ENCODE measurements at regions not wholly inside any gene's neighbourhood (a gene's known extent, or its start where the extent isn't known, plus 50 kb on each side); places are given as distances from the start of the nearest gene placed in this dataset.

DNA sequence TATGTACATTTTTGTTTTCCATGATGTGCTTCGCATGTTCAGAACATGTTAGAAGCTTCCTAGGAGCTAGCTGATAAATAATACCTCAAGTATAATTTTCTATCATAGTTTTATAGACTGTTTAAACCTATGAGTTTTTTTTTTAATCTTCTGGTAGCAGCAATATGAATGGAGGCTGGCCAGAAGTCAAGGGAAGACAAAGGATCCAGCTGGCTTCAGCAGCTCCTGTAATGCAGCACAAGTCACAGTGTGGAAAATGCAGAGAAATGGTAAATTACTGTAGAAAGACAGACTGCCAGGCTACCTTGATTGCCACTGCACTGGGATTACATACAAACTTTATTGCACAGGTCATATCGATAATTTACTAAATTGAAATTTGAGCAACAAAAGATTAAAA is 537.9 kb downstream of the IQCM start:
- H3K9me2 ChIP-seq (replicated peaks; ENCODE audit: low read length) = no peaks in the 10 kb centered on the region
- no peak for ATAC-seq
- TF ChIP-seq, protein P1, sequence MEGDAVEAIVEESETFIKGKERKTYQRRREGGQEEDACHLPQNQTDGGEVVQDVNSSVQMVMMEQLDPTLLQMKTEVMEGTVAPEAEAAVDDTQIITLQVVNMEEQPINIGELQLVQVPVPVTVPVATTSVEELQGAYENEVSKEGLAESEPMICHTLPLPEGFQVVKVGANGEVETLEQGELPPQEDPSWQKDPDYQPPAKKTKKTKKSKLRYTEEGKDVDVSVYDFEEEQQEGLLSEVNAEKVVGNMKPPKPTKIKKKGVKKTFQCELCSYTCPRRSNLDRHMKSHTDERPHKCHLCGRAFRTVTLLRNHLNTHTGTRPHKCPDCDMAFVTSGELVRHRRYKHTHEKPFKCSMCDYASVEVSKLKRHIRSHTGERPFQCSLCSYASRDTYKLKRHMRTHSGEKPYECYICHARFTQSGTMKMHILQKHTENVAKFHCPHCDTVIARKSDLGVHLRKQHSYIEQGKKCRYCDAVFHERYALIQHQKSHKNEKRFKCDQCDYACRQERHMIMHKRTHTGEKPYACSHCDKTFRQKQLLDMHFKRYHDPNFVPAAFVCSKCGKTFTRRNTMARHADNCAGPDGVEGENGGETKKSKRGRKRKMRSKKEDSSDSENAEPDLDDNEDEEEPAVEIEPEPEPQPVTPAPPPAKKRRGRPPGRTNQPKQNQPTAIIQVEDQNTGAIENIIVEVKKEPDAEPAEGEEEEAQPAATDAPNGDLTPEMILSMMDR (conservative IDR thresholded peaks at IDR 0.05; ENCODE audit: low read depth, low read length) = no peak
- no peak for TF ChIP-seq EZH2phosphoT487 (IDR thresholded peaks at IDR 0.05; ENCODE audit: borderline replicate concordance, low read length)
- TF ChIP-seq EZH2 (IDR thresholded peaks at IDR 0.05; ENCODE audit: low read length, unreplicated experiment) = no peak
- BruUV-seq (replicated peaks) = no TSS peak
- no peak for DNase-seq
- intact Hi-C loops (cut with micrococcal nuclease) = no loop called here
- H3K79me2 ChIP-seq (ENCODE audit: low read length) = no peaks in the 10 kb centered on the region
- CTCF ChIA-PET = no interaction called here
- no peak overlapping the region for H2AFZ ChIP-seq (ENCODE audit: low read length)
- H3K36me3 ChIP-seq (ENCODE audit: low read depth, low read length) = no peaks in the 10 kb centered on the region
- no peak overlapping the region for H3K4me3 ChIP-seq (ENCODE audit: low read length)
- H3K27ac ChIP-seq (ENCODE audit: low read length) = no peak overlapping the region
- H3K27me3 ChIP-seq (ENCODE audit: low read length) = no peaks in the 10 kb centered on the region
- H4K20me1 ChIP-seq (ENCODE audit: low read length) = no peaks in the 10 kb centered on the region
- no peaks in the 10 kb centered on the region for H3K4me1 ChIP-seq (ENCODE audit: insufficient read depth, low read length)
- no peak overlapping the region for H3K4me2 ChIP-seq (ENCODE audit: low read length)
- H3K9me3 ChIP-seq (ENCODE audit: low read length) = no peaks in the 10 kb centered on the region
- POLR2A ChIA-PET (ENCODE audit: unreplicated experiment) = no interaction called here
- H3F3A ChIP-seq (ENCODE audit: low read length, unreplicated experiment) = no peaks in the 10 kb centered on the region
- H3K9ac ChIP-seq (ENCODE audit: low read length) = no peak overlapping the region

DNA sequence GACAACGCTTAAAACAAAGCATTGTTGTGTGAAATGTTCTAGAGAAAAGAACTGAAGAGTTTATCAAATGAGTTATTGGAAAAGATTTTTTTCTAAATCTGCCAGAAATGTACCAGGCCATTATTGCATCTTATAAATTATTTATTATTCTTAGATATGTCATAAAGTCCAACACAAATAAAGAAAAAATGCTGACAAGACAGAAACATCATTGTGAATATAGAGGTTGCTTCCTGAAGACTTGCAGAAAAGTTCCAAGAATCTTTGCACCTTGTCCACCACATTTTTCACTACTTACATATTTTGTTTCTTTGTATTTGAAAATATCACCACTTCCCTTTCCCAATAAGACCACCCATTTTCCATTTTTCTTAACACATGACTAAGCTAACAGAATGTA is 545.8 kb downstream of the IQCM start:
- Histone ChIP-seq H3K27ac (ENCODE audit: low read length) (no peak overlapping the region), H3K4me3 (ENCODE audit: low read length) (no peak overlapping the region), H4K20me1 (ENCODE audit: low read length) (no peaks in the 10 kb centered on the region), H3K36me3 (ENCODE audit: low read depth, low read length) (no peaks in the 10 kb centered on the region), H3F3A (ENCODE audit: low read length, unreplicated experiment) (no peaks in the 10 kb centered on the region), H3K79me2 (ENCODE audit: low read length) (no peaks in the 10 kb centered on the region), H3K9ac (ENCODE audit: low read length) (no peak overlapping the region), H3K9me2 (replicated peaks; ENCODE audit: low read length) (no peaks in the 10 kb centered on the region), H3K4me1 (ENCODE audit: insufficient read depth, low read length) (no peaks in the 10 kb centered on the region), H3K9me3 (ENCODE audit: low read length) (no peaks in the 10 kb centered on the region), H2AFZ (ENCODE audit: low read length) (no peak overlapping the region), H3K4me2 (ENCODE audit: low read length) (no peak overlapping the region), H3K27me3 (ENCODE audit: low read length) (no peaks in the 10 kb centered on the region)
- no peak for ATAC-seq
- TF ChIP-seq EZH2 (IDR thresholded peaks at IDR 0.05; ENCODE audit: low read length, unreplicated experiment) (no peak), EZH2phosphoT487 (IDR thresholded peaks at IDR 0.05; ENCODE audit: borderline replicate concordance, low read length) (no peak)
- TF ChIP-seq, protein P1 (conservative IDR thresholded peaks at IDR 0.05; ENCODE audit: low read depth, low read length) = no peak
- no peak for DNase-seq
- intact Hi-C loops (cut with micrococcal nuclease) = loop anchor here (10.0 kb wide), 2 partner anchors 235 to 265 kb away; no protein-coding TSS in a partner anchor
- ChIA-PET CTCF (interaction anchor here (0.7 kb wide), 1 partner anchor 102 kb away, joined by 4 read pairs; no protein-coding TSS in a partner anchor), POLR2A (ENCODE audit: unreplicated experiment) (no interaction called here)
- BruUV-seq (replicated peaks) = no TSS peak

- ATAC-seq = no peak
- Histone ChIP-seq H3K27me3 (ENCODE audit: low read length) (no peaks in the 10 kb centered on the region), H3K79me2 (ENCODE audit: low read length) (no peaks in the 10 kb centered on the region), H3K9me3 (ENCODE audit: low read length) (no peaks in the 10 kb centered on the region), H2AFZ (ENCODE audit: low read length) (no peak overlapping the region), H3F3A (ENCODE audit: low read length, unreplicated experiment) (no peaks in the 10 kb centered on the region), H3K27ac (ENCODE audit: low read length) (no peak overlapping the region), H3K4me2 (ENCODE audit: low read length) (no peak overlapping the region), H4K20me1 (ENCODE audit: low read length) (no peaks in the 10 kb centered on the region), H3K36me3 (ENCODE audit: low read depth, low read length) (no peaks in the 10 kb centered on the region), H3K4me1 (ENCODE audit: insufficient read depth, low read length) (no peaks in the 10 kb centered on the region), H3K4me3 (ENCODE audit: low read length) (no peak overlapping the region), H3K9me2 (replicated peaks; ENCODE audit: low read length) (no peaks in the 10 kb centered on the region), H3K9ac (ENCODE audit: low read length) (no peak overlapping the region)
- intact Hi-C loops (cut with micrococcal nuclease) = loop anchor here (10.0 kb wide), 2 partner anchors 232 to 262 kb away; no protein-coding TSS in a partner anchor
- POLR2A ChIA-PET (ENCODE audit: unreplicated experiment) = no interaction called here
- TF ChIP-seq EZH2 (IDR thresholded peaks at IDR 0.05; ENCODE audit: low read length, unreplicated experiment) (no peak), EZH2phosphoT487 (IDR thresholded peaks at IDR 0.05; ENCODE audit: borderline replicate concordance, low read length) (no peak)
- TF ChIP-seq, protein P1 (conservative IDR thresholded peaks at IDR 0.05; ENCODE audit: low read depth, low read length) = no peak
- DNase-seq = no peak
- no TSS peak for BruUV-seq (replicated peaks)
- CTCF ChIA-PET = no interaction called here
Measured at GRCh38 chr4:149266301-149266700, 549.3 kb downstream of the IQCM start.

Data from PC-3 (cell line).